ENCODE measurements at regions not wholly inside any gene's neighbourhood (a gene's known extent, or its start where the extent isn't known, plus 50 kb on each side); places are given as distances from the start of the nearest gene placed in this dataset.

DNA sequence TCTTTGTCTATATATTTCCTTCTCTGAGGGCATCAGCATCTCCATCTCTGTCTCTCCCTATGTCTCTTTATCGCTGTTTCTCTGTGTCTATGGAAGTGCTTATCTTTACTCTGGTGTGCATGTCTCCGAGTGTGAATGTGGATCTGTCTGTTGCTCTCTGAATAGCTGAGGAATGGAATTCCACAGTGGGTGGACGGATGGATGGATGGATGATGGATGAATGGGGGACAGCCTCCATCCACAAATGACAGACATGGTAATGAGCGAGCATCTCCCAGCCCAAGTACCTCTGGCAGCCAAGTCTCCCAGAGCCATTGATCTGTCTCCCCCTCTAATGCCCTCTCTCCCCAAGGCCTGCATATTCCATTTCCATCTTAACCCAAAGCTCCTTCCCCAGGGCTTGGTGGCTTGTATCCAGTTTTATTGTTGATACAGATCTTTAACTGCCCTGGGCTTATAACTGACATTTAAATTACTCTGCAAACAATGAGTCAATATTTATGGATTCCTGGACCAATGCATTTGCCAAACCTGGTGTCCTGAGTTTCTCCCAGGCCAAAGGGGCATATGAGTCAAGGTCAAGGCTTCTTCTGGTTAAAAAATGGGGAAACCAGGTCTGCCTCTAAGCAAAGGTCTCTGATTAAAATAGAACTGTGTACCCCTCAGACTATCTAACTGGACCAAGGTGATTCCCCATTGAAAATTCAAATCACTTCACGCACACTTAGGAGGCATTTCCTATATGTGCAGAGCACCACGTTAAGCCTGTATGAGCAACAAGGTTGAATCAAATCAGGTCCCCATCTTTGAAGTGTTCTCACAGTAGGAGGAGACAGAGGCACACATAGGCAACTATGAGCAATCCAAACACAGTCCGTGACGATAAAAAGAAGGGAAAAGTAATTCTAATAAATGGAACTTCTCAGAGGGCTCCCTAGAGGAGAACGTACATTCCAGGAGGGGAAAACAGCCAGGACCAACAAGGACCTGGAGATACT, 109.9 kb downstream of the TLE3 start:
- DNase-seq (ENCODE audit: low spot score) = no peak

DNA sequence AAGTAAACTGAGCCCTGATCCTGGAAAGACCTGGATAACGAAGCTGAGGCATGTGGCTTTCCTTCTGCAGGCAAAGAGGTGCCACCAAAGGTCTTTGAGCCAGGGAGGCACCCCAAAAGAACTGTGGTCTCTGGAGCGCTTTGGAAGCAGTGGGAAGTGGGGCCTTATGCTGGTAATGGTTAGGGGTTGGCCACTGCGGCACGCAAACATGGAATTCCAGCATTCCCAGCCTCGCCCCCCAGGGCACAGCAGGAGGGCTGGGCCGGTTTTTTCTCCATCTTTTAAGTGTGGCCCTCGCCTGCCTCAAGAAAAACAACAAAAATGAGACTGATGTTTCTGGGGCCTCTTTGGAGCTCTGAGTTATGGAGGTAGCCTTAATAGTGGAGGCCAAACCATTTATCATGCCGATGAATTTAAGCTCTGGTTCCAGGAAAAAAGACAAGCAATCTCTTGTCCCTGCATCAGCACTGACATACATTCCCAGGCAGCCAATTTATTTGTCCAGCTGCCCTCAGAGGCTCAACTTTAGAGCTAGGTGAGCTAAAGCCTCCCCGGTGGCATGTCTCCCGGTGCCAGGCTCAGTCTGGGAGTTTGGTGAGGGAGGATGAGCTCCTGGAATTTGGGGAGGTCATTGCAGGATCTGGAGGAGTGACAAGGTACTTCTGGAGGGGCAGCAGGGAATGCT, 109.0 kb downstream of the TLE3 start:
- DNase-seq (ENCODE audit: low spot score) = no peak

DNA sequence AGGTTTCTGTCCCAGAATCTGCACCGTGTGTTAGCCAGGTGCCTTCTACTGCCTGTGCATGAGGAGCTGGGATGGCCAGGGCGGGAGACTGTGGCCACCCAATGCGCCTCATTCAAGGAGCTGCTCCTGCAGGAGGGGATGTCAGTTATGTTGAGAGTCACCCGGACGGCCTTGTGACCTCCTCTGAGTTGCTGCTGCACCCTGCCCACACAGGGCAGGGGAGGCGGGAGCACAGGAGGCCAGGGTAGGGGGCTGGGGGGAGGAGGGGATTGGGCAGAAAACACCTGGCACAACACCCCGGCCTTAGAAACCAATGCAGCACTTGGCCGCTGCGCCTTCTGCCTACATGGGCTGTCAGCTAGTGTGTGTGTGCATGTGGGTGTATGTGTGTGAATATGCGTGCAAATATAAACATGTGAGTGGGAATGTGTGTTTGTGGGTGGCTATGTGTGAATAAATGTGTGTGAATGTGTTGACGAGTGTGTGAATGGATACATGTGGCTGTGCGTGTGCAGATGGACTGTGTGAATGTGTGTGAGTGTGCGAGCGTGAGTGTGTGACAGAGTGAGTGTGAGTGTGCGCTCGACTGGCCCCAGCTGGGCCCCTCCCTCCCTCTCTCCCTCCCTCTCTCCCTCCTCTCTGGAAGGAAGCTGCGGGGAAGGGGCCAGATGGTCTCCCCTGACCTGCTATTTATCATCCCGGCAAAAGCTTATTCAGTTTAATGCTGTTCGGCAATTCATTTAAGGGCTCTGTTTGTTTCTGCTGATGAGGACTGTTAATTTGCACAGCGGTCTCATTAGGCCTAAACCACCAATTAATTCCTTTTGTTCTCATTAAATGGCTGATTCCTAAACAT, 106.9 kb downstream of the TLE3 start:
- no peak for DNase-seq (ENCODE audit: low spot score)

DNA sequence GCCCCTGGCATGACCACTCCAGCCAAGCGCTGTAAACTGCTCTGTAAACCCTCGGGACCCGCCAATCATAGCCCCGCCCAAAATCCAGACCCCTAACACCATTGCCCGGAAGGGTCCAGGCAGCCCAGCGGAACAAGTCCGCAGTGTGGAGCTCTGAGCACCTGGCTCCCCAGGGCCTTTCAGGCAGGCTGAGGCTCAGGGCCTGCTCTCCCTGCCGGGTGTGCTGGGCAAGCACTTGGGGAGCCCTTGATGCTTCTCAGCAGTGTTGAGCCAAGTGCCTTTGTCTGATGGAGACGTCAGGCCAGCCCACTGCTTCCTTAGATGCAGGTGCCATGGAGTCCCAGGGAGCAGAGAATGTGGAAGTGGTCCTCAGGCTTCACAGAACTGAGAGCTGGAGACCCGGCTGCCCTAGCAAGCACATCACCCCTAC, 106.2 kb downstream of the TLE3 start:
- DNase-seq (ENCODE audit: low spot score) = no peak

DNA sequence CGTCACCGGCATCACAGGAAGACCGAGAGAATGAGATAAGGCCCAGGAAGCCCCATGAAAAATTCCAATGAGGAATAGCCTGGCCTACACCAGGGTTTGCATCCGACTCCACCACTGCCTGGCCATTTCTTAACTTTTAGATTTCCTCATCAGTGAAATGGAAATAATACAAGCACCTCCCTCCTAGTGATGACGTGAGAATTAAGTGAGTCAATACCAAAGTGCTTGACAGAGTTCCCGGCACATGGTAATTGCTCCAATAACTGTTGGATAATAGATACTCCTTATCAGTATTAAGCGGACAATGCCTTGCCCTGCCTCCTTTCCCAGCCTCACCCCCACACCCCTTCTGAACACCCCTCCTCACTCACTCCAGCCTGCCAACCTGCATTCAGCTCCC, 105.4 kb downstream of the TLE3 start:
- DNase-seq (ENCODE audit: low spot score) = no peak

DNA sequence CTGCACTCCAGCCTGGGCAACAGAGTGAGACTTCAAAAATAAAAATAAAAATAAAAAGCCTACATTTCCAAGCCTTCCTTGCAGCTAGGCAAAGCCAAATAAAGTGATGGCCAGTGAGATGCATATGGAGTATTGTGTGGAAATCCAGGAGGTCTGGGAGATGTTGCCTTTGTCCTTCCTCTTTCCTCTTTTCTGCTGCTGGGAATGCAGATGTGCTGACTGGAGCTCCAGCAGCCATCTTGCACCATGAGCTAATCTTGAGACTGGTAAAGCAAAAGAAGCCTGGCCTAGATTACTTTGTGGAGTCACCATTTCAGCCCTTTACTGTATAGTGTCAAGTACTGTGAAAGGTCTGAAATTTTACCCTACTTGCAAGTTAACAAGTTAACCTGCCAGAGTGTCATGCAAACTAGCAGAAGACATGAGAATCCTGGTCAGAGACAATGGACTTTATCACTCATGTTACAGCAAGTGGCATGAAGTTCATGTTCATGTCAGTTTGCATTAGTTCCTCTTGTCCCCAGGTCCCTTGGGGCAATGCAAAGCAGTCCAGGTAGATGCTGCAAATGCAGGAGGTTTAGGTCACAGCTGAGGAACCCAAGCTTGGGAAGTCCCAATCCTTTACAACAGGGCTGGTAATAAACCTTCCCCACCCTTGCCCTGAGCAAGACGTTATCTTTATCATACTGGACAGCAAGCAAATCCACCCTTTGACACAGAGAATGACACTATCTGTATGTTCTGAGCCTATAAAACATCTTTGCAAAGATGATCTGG, 103.1 kb downstream of the TLE3 start:
- DNase-seq (ENCODE audit: low spot score) = no peak

DNA sequence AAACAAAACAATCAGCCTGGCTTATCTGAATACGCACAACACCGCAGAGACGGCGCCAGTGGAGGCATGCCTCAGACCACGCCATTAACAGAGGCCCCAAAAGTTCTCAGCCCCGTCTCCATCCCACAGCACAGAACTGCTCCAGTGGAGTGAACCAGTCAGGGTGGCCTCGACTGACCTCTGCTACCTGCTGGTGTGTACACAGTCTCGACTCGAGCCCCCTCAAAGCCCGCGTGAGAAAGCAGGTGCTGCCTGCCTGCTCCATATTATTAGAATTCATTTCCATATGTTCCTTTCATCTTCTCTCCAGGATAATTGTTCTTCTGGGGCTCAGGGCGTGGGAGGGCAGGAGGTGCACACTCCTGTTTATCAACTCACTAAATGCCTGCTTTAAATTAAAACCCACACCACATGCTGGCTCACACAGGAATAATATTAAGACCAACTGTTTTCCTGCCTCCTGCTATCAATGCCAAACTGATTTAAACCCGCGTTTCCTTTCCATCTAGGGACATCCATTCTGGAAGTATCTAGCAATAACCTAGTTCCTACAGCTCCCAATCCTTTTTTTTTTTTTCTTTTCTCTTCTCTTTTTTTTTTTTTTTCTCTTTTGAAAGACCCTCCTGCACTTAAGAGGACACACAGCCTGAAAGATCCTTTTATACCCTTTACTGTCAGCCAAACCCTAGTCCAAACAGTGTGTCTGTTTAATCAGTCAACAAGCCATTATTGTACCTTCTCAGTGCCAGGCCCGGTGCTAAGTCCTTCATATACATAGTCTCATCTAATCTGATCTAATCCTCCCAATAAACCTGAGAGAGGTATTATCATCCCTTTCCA, 101.2 kb downstream of the TLE3 start:
- no peak for DNase-seq (ENCODE audit: low spot score)

DNA sequence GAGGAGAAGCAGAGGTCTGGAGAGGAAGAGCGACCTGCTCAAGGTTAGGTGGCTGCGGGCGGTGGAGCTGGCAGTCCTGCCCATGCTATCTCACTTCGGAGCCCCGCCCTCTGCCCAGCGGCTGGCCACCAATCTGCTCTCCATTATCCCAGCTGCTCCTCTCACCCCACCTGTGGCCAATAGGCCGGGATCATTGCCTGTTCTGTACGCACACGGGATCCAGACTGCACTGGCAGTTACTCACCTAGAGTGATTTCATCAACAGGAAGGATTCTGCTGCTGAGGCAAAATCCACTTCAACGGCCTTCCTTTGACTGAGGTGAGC, 100.6 kb downstream of the TLE3 start:
- DNase-seq (ENCODE audit: low spot score) = no peak
